ENCODE measurements at regions not wholly inside any gene's neighbourhood (a gene's known extent, or its start where the extent isn't known, plus 50 kb on each side); places are given as distances from the start of the nearest gene placed in this dataset.

DNA sequence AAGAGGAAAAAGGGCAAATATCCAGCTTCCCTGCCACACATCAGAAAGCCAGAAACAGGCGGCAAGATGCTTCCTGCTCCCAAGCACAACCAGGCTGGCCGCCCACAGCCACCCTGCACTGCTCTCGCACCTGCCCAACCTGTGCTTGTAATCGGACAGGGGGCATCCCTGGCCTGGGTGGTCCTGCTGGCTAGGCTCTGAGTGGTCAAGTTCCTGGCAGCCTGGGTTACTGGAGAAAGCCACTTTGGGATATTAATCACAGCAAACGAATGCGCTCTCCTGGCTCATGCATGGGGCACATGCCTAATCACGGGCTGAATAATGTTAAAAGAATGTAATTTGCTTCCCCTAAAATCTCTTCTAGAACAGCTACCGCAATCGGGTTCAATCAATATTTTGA is 442.4 kb downstream of the MCTP2 start:
- DNase-seq (ENCODE audit: low spot score) = no peak
- no peak for TF ChIP-seq CREB1 (CRISPR knock-in tag; IDR thresholded peaks at IDR 0.05; ENCODE audit: low read depth)
- no peak for TF ChIP-seq REST (IDR thresholded peaks at IDR 0.05; ENCODE audit: unreplicated experiment)
- no peak for TF ChIP-seq POLR2AphosphoS5 (IDR thresholded peaks at IDR 0.05; ENCODE audit: low read depth)
- TF ChIP-seq, protein P1, sequence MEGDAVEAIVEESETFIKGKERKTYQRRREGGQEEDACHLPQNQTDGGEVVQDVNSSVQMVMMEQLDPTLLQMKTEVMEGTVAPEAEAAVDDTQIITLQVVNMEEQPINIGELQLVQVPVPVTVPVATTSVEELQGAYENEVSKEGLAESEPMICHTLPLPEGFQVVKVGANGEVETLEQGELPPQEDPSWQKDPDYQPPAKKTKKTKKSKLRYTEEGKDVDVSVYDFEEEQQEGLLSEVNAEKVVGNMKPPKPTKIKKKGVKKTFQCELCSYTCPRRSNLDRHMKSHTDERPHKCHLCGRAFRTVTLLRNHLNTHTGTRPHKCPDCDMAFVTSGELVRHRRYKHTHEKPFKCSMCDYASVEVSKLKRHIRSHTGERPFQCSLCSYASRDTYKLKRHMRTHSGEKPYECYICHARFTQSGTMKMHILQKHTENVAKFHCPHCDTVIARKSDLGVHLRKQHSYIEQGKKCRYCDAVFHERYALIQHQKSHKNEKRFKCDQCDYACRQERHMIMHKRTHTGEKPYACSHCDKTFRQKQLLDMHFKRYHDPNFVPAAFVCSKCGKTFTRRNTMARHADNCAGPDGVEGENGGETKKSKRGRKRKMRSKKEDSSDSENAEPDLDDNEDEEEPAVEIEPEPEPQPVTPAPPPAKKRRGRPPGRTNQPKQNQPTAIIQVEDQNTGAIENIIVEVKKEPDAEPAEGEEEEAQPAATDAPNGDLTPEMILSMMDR (conservative IDR thresholded peaks at IDR 0.05; ENCODE audit: low read depth in 2 of 2) = no peak
- no peak for TF ChIP-seq EZH2 (IDR thresholded peaks at IDR 0.05; ENCODE audit: low read depth, unreplicated experiment)
- TF ChIP-seq, protein P2, sequence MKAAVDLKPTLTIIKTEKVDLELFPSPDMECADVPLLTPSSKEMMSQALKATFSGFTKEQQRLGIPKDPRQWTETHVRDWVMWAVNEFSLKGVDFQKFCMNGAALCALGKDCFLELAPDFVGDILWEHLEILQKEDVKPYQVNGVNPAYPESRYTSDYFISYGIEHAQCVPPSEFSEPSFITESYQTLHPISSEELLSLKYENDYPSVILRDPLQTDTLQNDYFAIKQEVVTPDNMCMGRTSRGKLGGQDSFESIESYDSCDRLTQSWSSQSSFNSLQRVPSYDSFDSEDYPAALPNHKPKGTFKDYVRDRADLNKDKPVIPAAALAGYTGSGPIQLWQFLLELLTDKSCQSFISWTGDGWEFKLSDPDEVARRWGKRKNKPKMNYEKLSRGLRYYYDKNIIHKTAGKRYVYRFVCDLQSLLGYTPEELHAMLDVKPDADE (IDR thresholded peaks at IDR 0.05) = no peak
- no peak for TF ChIP-seq NANOG (IDR thresholded peaks at IDR 0.05; ENCODE audit: borderline replicate concordance)
- TF ChIP-seq JUNB (IDR thresholded peaks at IDR 0.05; ENCODE audit: unreplicated experiment) = no peak
- no peak for TF ChIP-seq STAT1 (IDR thresholded peaks at IDR 0.05; ENCODE audit: unreplicated experiment)
- TF ChIP-seq ZNF331 (CRISPR knock-in tag; IDR thresholded peaks at IDR 0.05; ENCODE audit: low read depth) = no peak
- TF ChIP-seq, protein P3, sequence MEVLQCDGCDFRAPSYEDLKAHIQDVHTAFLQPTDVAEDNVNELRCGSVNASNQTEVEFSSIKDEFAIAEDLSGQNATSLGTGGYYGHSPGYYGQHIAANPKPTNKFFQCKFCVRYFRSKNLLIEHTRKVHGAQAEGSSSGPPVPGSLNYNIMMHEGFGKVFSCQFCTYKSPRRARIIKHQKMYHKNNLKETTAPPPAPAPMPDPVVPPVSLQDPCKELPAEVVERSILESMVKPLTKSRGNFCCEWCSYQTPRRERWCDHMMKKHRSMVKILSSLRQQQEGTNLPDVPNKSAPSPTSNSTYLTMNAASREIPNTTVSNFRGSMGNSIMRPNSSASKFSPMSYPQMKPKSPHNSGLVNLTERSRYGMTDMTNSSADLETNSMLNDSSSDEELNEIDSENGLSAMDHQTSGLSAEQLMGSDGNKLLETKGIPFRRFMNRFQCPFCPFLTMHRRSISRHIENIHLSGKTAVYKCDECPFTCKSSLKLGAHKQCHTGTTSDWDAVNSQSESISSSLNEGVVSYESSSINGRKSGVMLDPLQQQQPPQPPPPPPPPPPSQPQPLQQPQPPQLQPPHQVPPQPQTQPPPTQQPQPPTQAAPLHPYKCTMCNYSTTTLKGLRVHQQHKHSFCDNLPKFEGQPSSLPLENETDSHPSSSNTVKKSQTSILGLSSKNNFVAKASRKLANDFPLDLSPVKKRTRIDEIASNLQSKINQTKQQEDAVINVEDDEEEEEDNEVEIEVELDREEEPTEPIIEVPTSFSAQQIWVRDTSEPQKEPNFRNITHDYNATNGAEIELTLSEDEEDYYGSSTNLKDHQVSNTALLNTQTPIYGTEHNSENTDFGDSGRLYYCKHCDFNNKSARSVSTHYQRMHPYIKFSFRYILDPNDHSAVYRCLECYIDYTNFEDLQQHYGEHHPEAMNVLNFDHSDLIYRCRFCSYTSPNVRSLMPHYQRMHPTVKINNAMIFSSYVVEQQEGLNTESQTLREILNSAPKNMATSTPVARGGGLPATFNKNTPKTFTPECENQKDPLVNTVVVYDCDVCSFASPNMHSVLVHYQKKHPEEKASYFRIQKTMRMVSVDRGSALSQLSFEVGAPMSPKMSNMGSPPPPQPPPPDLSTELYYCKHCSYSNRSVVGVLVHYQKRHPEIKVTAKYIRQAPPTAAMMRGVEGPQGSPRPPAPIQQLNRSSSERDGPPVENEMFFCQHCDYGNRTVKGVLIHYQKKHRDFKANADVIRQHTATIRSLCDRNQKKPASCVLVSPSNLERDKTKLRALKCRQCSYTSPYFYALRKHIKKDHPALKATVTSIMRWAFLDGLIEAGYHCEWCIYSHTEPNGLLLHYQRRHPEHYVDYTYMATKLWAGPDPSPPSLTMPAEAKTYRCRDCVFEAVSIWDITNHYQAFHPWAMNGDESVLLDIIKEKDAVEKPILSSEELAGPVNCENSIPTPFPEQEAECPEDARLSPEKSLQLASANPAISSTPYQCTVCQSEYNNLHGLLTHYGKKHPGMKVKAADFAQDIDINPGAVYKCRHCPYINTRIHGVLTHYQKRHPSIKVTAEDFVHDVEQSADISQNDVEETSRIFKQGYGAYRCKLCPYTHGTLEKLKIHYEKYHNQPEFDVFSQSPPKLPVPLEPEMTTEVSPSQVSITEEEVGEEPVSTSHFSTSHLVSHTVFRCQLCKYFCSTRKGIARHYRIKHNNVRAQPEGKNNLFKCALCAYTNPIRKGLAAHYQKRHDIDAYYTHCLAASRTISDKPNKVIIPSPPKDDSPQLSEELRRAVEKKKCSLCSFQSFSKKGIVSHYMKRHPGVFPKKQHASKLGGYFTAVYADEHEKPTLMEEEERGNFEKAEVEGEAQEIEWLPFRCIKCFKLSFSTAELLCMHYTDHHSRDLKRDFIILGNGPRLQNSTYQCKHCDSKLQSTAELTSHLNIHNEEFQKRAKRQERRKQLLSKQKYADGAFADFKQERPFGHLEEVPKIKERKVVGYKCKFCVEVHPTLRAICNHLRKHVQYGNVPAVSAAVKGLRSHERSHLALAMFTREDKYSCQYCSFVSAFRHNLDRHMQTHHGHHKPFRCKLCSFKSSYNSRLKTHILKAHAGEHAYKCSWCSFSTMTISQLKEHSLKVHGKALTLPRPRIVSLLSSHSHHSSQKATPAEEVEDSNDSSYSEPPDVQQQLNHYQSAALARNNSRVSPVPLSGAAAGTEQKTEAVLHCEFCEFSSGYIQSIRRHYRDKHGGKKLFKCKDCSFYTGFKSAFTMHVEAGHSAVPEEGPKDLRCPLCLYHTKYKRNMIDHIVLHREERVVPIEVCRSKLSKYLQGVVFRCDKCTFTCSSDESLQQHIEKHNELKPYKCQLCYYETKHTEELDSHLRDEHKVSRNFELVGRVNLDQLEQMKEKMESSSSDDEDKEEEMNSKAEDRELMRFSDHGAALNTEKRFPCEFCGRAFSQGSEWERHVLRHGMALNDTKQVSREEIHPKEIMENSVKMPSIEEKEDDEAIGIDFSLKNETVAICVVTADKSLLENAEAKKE (CRISPR knock-in tag; IDR thresholded peaks at IDR 0.05) = no peak
- TF ChIP-seq ZNF114 (CRISPR knock-in tag; IDR thresholded peaks at IDR 0.05) = no peak
- no peak for TF ChIP-seq EZH2phosphoT487 (IDR thresholded peaks at IDR 0.05; ENCODE audit: unreplicated experiment)
- Histone ChIP-seq H3K4me3 (no peak overlapping the region), H3K4me2 (no peak overlapping the region), H3K4me1 (ENCODE audit: insufficient read depth) (peaks cover 18% of the 10 kb centered on the region), H3K36me3 (ENCODE audit: insufficient read depth) (no peaks in the 10 kb centered on the region), H3F3A (replicated peaks; ENCODE audit: low read depth) (no peaks in the 10 kb centered on the region), H3K79me2 (replicated peaks; ENCODE audit: insufficient read depth) (no peaks in the 10 kb centered on the region), H3K27me3 (ENCODE audit: insufficient read depth) (no peaks in the 10 kb centered on the region), H2AFZ (no peak overlapping the region), H4K20me1 (replicated peaks; ENCODE audit: insufficient read depth) (no peaks in the 10 kb centered on the region), H3K27ac (ENCODE audit: low read depth) (no peak overlapping the region), H3K9me2 (ENCODE audit: insufficient read depth) (no peaks in the 10 kb centered on the region)
- Mint-ChIP-seq H3K4me3 (no peak overlapping the region), H3K36me3 (ENCODE audit: low read depth) (no peaks in the 10 kb centered on the region), H3K27me3 (ENCODE audit: insufficient read depth, low read depth, poor library complexity) (peaks cover 11% of the 10 kb centered on the region), H3K4me1 (peaks cover 24% of the 10 kb centered on the region), H3K9me3 (no peaks in the 10 kb centered on the region), H3K27ac (no peak overlapping the region)
- ATAC-seq = no peak
